SK-N-SH treated with all-trans-retinoic acid at 6 μM for 48 hours (cell line): ENCODE measurements at regions not wholly inside any gene's neighbourhood (a gene's known extent, or its start where the extent isn't known, plus 50 kb on each side); places are given as distances from the start of the nearest gene placed in this dataset.

Source experiments
- ARNTL ChIP-seq: fragments of 450-650 bp; formaldehyde crosslinking; IDR thresholded peaks from 2 replicates; pipeline ENCODE4 v1.5.0; 2020; ENCODE audit warnings: low read depth, mild to moderate bottlenecking, moderate library complexity, borderline replicate concordance
- CREB5 ChIP-seq: fragments of 250-450 bp; sonication (Bioruptor Pico); IDR thresholded peaks from 2 replicates; pipeline ENCODE4 v1.5.1; 2020; ENCODE audit warnings: low read depth, mild to moderate bottlenecking, moderate library complexity
- CSDC2 ChIP-seq: fragments of 250-450 bp; sonication (Bioruptor Pico); IDR thresholded peaks from 2 replicates; pipeline ENCODE4 v1.5.0; 2020; ENCODE audit warnings: mild to moderate bottlenecking, moderate library complexity
- OSR1 ChIP-seq: fragments of 250-450 bp; sonication (Bioruptor Pico); IDR thresholded peaks from 2 replicates; pipeline ENCODE4 v1.8.0; 2022; ENCODE audit warnings: moderate library complexity, mild to moderate bottlenecking, inconsistent platforms
- PATZ1 ChIP-seq: fragments of 250-450 bp; sonication (Bioruptor Pico); IDR thresholded peaks from 2 replicates; pipeline ENCODE4 v1.8.0; 2020; ENCODE audit warnings: mild to moderate bottlenecking, moderate library complexity, borderline replicate concordance
- POU6F1 ChIP-seq: fragments of 250-450 bp; sonication (Bioruptor Pico); IDR thresholded peaks from 2 replicates; pipeline ENCODE4 v1.8.0; 2021; ENCODE audit warnings: low read depth, mild to moderate bottlenecking, moderate library complexity, borderline replicate concordance
- SNAI2 ChIP-seq: fragments of 250-450 bp; sonication (Bioruptor Pico); IDR thresholded peaks from 2 replicates; pipeline ENCODE4 v1.5.0; 2020; ENCODE audit warnings: mild to moderate bottlenecking, moderate library complexity
- TCF4 ChIP-seq: fragments of 250-450 bp; sonication (Bioruptor Pico); IDR thresholded peaks from 2 replicates; pipeline ENCODE4 v1.8.0; 2021; ENCODE audit warnings: mild to moderate bottlenecking, moderate library complexity, borderline replicate concordance
- ZFP3 ChIP-seq: fragments of 250-450 bp; sonication (Bioruptor Pico); IDR thresholded peaks from 2 replicates; pipeline ENCODE4 v1.5.0; 2020; ENCODE audit warnings: mild to moderate bottlenecking, moderate library complexity
- ZFP30 ChIP-seq: fragments of 450-650 bp; formaldehyde crosslinking; IDR thresholded peaks from 2 replicates; pipeline ENCODE4 v1.5.0; 2022; ENCODE audit warnings: mild to moderate bottlenecking, moderate library complexity
- ZNF70 ChIP-seq: fragments of 450-650 bp; formaldehyde crosslinking; IDR thresholded peaks from 2 replicates; pipeline ENCODE4 v1.5.0; 2020; ENCODE audit warnings: mild to moderate bottlenecking, moderate library complexity

GRCh38 chr14:26896447-26896846, 298.6 kb upstream of the NOVA1 start:
- TF ChIP-seq ZFP30 (CRISPR knock-in tag) (no peak), PATZ1 (CRISPR knock-in tag) (no peak), SNAI2 (CRISPR knock-in tag) (no peak), CREB5 (CRISPR knock-in tag) (no peak), ZNF70 (CRISPR knock-in tag) (no peak), TCF4 (no peak), OSR1 (CRISPR knock-in tag) (no peak), CSDC2 (no peak), ARNTL (CRISPR knock-in tag) (no peak), ZFP3 (CRISPR knock-in tag) (no peak), POU6F1 (CRISPR knock-in tag) (no peak)
